ENCODE measurements at regions not wholly inside any gene's neighbourhood (a gene's known extent, or its start where the extent isn't known, plus 50 kb on each side); places are given as distances from the start of the nearest gene placed in this dataset.
"Not testable (repeated sequence)": the region's sequence is repeated elsewhere in the genome, so short reads cannot be mapped to it uniquely, and the experiment has no call there.

- no peak for DNase-seq (ENCODE audit: low read depth)
Observed at GRCh38 chr6:27190126-27190525, 57.4 kb upstream of the PRSS16 start.

- not testable (repeated sequence) for DNase-seq (ENCODE audit: low read depth)
Observed at GRCh38 chr6:27194453-27194852, 53.0 kb upstream of the PRSS16 start.

GRCh38 chr6:27195547-27195946, 52.0 kb upstream of the PRSS16 start:
- not testable (repeated sequence) for DNase-seq (ENCODE audit: low read depth)

All from non-pigmented ciliary epithelial cell (primary cell).